ENCODE measurements at regions not wholly inside any gene's neighbourhood (a gene's known extent, or its start where the extent isn't known, plus 50 kb on each side); places are given as distances from the start of the nearest gene placed in this dataset.

- TF ChIP-seq EZH2 (IDR thresholded peaks at IDR 0.05; ENCODE audit: borderline replicate concordance, low read depth, low read length, severe bottlenecking) = no peak
- TF ChIP-seq, protein P1, sequence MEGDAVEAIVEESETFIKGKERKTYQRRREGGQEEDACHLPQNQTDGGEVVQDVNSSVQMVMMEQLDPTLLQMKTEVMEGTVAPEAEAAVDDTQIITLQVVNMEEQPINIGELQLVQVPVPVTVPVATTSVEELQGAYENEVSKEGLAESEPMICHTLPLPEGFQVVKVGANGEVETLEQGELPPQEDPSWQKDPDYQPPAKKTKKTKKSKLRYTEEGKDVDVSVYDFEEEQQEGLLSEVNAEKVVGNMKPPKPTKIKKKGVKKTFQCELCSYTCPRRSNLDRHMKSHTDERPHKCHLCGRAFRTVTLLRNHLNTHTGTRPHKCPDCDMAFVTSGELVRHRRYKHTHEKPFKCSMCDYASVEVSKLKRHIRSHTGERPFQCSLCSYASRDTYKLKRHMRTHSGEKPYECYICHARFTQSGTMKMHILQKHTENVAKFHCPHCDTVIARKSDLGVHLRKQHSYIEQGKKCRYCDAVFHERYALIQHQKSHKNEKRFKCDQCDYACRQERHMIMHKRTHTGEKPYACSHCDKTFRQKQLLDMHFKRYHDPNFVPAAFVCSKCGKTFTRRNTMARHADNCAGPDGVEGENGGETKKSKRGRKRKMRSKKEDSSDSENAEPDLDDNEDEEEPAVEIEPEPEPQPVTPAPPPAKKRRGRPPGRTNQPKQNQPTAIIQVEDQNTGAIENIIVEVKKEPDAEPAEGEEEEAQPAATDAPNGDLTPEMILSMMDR (IDR thresholded peaks at IDR 0.05; ENCODE audit: borderline replicate concordance, extremely low read depth, low read length, poor library complexity, severe bottlenecking) = no peak
These were observed 54.5 kb upstream of the CTNNA1 start for GRCh38 chr5:138698713-138699112.
